ENCODE measurements at regions not wholly inside any gene's neighbourhood (a gene's known extent, or its start where the extent isn't known, plus 50 kb on each side); places are given as distances from the start of the nearest gene placed in this dataset.

GRCh38 chr4:24322995-24323394 lies 261.4 kb downstream of the DHX15 start:
- no peak for TF ChIP-seq RARB (CRISPR knock-in tag; IDR thresholded peaks at IDR 0.05)
- no peak for TF ChIP-seq ZFP30 (CRISPR knock-in tag; IDR thresholded peaks at IDR 0.05)
- TF ChIP-seq CSDC2 (CRISPR knock-in tag; IDR thresholded peaks at IDR 0.05) = no peak
- TF ChIP-seq TSHZ2 (CRISPR knock-in tag; IDR thresholded peaks at IDR 0.05) = no peak
- no peak for TF ChIP-seq PATZ1 (CRISPR knock-in tag; IDR thresholded peaks at IDR 0.05; ENCODE audit: borderline replicate concordance)
- TF ChIP-seq CREB5 (CRISPR knock-in tag; IDR thresholded peaks at IDR 0.05; ENCODE audit: low read depth) = no peak
- TF ChIP-seq SNAI2 (CRISPR knock-in tag; IDR thresholded peaks at IDR 0.05) = no peak
- no peak for TF ChIP-seq ESRRG (CRISPR knock-in tag; IDR thresholded peaks at IDR 0.05)
- no peak for TF ChIP-seq ZNF565 (CRISPR knock-in tag; conservative IDR thresholded peaks at IDR 0.05; ENCODE audit: low read depth)
- TF ChIP-seq TOX (CRISPR knock-in tag; IDR thresholded peaks at IDR 0.05; ENCODE audit: borderline replicate concordance) = no peak
- no peak for TF ChIP-seq ZFP3 (CRISPR knock-in tag; IDR thresholded peaks at IDR 0.05)
